ENCODE measurements at regions not wholly inside any gene's neighbourhood (a gene's known extent, or its start where the extent isn't known, plus 50 kb on each side); places are given as distances from the start of the nearest gene placed in this dataset.

DNA sequence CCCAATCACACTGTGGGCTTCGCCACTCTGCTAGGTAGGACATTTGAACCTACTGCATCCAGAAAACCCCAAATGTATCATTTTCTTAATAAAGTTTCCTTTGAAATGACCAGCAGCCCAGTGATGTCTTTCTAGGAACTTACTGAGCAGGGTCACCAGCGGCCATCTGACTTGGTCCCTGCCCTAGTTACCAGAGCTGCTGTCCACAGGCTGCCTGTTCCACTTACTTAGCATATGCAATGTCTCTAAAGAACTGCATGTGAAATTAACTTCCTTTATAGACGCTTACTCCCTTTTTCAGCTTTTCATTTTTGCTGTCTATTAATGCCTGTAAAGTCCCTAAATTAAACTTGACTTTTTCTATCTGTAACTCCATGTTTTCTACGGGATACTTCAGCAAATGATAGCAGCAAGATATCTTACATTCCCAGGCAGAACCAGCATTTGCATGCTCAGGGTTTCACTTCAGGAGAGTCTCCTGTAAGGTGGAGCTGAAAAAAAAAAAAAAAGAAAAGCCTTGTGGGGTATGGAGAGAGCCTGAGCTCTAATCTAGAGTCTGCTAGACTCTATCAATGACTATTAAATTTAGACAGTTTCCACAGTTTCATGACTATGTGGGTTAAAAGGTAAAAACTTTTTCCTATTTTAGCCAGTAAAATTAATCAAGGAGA is 125.0 kb downstream of the FAT3 start:
- intact Hi-C loops (cut with DNase I), result loop anchor here in 1 of 2 donors (10.0 kb wide), 1 partner anchor 685 kb away; no protein-coding TSS in a partner anchor
- ATAC-seq (ENCODE audit: low FRiP score) (no peak), DNase-seq (no peak)
- Histone ChIP-seq H3K4me3 (ENCODE audit: low read length in 2 of 2) (no peak overlapping the region), H3K9me3 (ENCODE audit: control insufficient read depth, low read length) (no peaks in the 10 kb centered on the region), H3K27ac (ENCODE audit: low read depth in 1 of 2, low read length in 2 of 2) (no peak overlapping the region), H3K36me3 (ENCODE audit: control insufficient read depth in 1 of 2, insufficient read depth in 2 of 2, low read length in 1 of 2) (no peaks in the 10 kb centered on the region), H3K4me1 (ENCODE audit: control insufficient read depth in 1 of 2, insufficient read depth in 2 of 2, low read length in 2 of 2) (no peaks in the 10 kb centered on the region), H3K27me3 (ENCODE audit: control insufficient read depth in 1 of 2, insufficient read depth in 2 of 2, low read length in 1 of 2) (no peaks in the 10 kb centered on the region)
- 94 to 98% methylated on average over 4 of the region's 4 CpGs for WGBS, 2 donors

DNA sequence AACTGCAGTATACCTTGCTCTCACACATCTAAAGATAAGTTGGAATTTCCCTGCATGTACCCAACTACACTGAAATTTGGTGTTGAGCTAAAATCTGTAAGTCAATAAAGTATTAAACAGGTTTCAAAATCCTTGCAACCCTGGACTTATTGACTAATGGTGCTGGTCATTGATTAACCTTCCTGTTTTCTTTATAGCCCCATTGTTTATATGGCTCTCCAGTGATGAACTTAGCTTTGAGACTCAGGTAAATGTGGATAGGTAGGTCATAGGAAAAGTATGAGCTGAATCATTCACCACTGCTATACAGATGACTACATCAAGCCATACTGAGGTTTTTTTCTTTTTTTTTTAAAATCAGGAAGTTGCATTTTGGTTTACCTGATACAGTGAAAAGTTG is 132.7 kb downstream of the FAT3 start:
- Histone ChIP-seq H3K4me3 (ENCODE audit: low read length in 2 of 2) (no peak overlapping the region), H3K9me3 (ENCODE audit: control insufficient read depth, low read length) (no peaks in the 10 kb centered on the region), H3K4me1 (ENCODE audit: control insufficient read depth in 1 of 2, insufficient read depth in 2 of 2, low read length in 2 of 2) (no peaks in the 10 kb centered on the region), H3K27ac (ENCODE audit: low read depth in 1 of 2, low read length in 2 of 2) (no peak overlapping the region), H3K36me3 (ENCODE audit: control insufficient read depth in 1 of 2, insufficient read depth in 2 of 2, low read length in 1 of 2) (no peaks in the 10 kb centered on the region), H3K27me3 (ENCODE audit: control insufficient read depth in 1 of 2, insufficient read depth in 2 of 2, low read length in 1 of 2) (no peaks in the 10 kb centered on the region)
- intact Hi-C loops (cut with DNase I), result no loop called here
- ATAC-seq (ENCODE audit: low FRiP score) (no peak), DNase-seq (no peak)

DNA sequence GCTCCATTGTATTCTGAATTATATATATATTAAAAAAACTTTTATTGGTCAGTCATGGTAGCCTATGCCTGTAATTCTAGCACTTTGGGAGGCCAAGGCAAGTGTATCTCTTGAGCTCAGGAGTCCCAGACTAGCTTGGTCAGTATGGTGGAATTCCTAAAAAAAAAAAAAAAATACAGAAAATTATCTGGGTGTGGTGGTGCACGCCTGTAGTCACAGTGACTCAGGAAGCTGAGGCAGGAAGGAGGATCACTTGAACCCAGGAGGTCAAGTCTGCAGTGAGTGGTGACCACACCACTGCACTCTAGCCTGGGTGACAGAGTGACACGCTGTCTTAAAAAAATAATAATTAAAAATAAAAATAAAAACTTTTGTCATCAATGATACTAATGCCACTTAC is 133.2 kb downstream of the FAT3 start:
- DNase-seq, result no peak
- no peaks in the 10 kb centered on the region for H3K27me3 ChIP-seq (ENCODE audit: control insufficient read depth in 1 of 2, insufficient read depth in 2 of 2, low read length in 1 of 2)
- intact Hi-C loops (cut with DNase I), result no loop called here
- no peaks in the 10 kb centered on the region for H3K36me3 ChIP-seq (ENCODE audit: control insufficient read depth in 1 of 2, insufficient read depth in 2 of 2, low read length in 1 of 2)
- WGBS, 2 donors, result 86 to 97% methylated on average over 2 of the region's 2 CpGs
- no peak for ATAC-seq (ENCODE audit: low FRiP score)
- H3K4me3 ChIP-seq (ENCODE audit: low read length in 2 of 2), result no peak overlapping the region
- H3K9me3 ChIP-seq (ENCODE audit: control insufficient read depth, low read length), result no peaks in the 10 kb centered on the region
- H3K4me1 ChIP-seq (ENCODE audit: control insufficient read depth in 1 of 2, insufficient read depth in 2 of 2, low read length in 2 of 2), result no peaks in the 10 kb centered on the region
- no peak overlapping the region for H3K27ac ChIP-seq (ENCODE audit: low read depth in 1 of 2, low read length in 2 of 2)

DNA sequence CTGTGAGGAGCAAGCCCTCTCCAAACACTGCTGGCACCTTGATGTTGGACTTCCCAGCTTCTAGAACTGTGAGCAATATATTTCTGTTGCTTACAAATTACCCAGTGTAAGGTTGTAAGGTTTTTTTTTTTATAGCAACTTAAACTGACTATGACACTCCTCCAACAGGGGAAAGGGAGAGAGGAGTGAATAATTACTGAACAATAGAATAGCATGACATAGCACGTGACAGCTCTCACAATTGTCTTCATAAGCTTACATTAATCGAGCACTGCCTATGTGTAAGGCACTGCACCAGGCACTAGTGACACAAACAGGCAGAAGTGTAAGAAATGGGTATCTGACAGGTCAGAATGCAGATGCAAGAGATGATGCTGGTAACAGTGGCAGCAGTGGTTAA is 136.9 kb downstream of the FAT3 start:
- DNase-seq, result no peak
- ATAC-seq (ENCODE audit: low FRiP score), result peak; percentile 11
- 95 to 98% methylated on average over 2 of the region's 2 CpGs for WGBS, 2 donors
- H3K9me3 ChIP-seq (ENCODE audit: control insufficient read depth, low read length), result no peaks in the 10 kb centered on the region
- no peak overlapping the region for H3K27ac ChIP-seq (ENCODE audit: low read depth in 1 of 2, low read length in 2 of 2)
- no peaks in the 10 kb centered on the region for H3K36me3 ChIP-seq (ENCODE audit: control insufficient read depth in 1 of 2, insufficient read depth in 2 of 2, low read length in 1 of 2)
- intact Hi-C loops (cut with DNase I), result no loop called here
- H3K4me1 ChIP-seq (ENCODE audit: control insufficient read depth in 1 of 2, insufficient read depth in 2 of 2, low read length in 2 of 2), result peaks cover 0 to 3% of the 10 kb centered on the region in 2 donors
- H3K27me3 ChIP-seq (ENCODE audit: control insufficient read depth in 1 of 2, insufficient read depth in 2 of 2, low read length in 1 of 2), result no peaks in the 10 kb centered on the region
- no peak overlapping the region for H3K4me3 ChIP-seq (ENCODE audit: low read length in 2 of 2)

DNA sequence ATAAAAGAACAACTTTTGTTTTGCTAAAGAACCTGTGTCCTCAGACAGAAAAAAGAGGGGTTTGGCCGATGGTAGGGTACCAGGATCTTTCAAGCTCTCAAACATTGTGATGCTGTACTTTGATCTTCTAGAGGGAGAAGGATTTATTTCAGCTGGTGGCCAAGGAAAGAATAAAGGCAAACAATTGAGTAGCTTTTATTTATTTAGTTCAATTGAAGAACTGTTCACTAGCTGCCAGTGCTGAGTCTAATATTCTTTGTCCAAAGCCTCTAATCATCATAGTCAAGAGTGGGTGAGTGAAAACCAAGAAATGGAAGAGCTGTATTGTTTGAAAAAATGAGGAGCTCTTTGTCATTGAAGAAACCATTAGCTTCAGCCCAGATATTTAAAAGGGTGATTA is 138.4 kb downstream of the FAT3 start:
- Histone ChIP-seq H3K9me3 (ENCODE audit: control insufficient read depth, low read length) (no peaks in the 10 kb centered on the region), H3K4me1 (ENCODE audit: control insufficient read depth in 1 of 2, insufficient read depth in 2 of 2, low read length in 2 of 2) (peaks cover 0 to 3% of the 10 kb centered on the region in 2 donors), H3K36me3 (ENCODE audit: control insufficient read depth in 1 of 2, insufficient read depth in 2 of 2, low read length in 1 of 2) (no peaks in the 10 kb centered on the region), H3K4me3 (ENCODE audit: low read length in 2 of 2) (no peak overlapping the region), H3K27me3 (ENCODE audit: control insufficient read depth in 1 of 2, insufficient read depth in 2 of 2, low read length in 1 of 2) (no peaks in the 10 kb centered on the region), H3K27ac (ENCODE audit: low read depth in 1 of 2, low read length in 2 of 2) (no peak overlapping the region)
- intact Hi-C loops (cut with DNase I), result no loop called here
- 69 to 71% methylated on average over 1 of the region's 1 CpG for WGBS, 2 donors
- no peak for ATAC-seq (ENCODE audit: low FRiP score)
- no peak for DNase-seq

DNA sequence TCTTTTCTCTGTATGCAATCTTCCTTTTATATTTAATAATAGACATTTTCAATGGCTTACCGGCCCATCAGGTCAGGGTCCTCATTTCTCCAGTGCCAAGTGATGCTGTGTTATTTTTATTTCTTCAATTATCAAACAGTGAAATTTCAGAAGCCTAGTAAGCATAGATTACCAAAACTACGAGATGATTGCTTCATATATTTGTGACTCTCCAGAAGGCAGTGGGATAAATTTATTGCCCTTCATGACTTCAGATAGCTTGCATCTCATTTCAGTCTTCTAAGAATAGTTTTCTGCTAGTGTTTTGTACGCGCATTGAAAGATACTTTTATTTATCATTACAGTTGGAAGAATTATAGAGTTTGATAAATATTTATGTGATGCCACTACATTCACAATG is 139.6 kb downstream of the FAT3 start:
- intact Hi-C loops (cut with DNase I), result no loop called here

DNA sequence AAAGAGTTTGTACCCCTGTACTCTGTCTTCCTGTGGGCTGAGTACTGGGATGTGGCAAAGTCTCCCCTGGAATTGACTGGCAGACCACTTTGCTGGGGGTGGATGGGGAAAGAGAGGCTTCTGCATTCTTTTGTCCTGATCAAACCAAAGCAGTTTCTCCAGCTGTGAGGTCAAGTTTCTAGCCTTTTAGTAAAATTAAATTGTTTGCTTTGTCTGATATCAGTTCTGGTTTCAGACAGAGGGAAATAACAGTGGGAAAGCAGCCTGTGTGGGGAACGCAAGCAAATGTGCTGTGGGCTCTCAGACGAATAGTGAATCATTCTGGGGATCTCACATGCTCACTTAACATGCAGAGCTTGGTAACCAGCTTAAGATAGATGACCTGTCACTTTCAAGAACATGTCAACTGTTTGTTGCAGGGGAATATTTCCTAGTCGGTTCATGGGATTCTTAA is 151.6 kb downstream of the FAT3 start:
- ATAC-seq (ENCODE audit: low FRiP score), result no peak
- Histone ChIP-seq H3K27ac (ENCODE audit: low read depth in 1 of 2, low read length in 2 of 2) (no peak overlapping the region), H3K4me3 (ENCODE audit: low read length in 2 of 2) (no peak overlapping the region), H3K36me3 (ENCODE audit: control insufficient read depth in 1 of 2, insufficient read depth in 2 of 2, low read length in 1 of 2) (no peaks in the 10 kb centered on the region), H3K27me3 (ENCODE audit: control insufficient read depth in 1 of 2, insufficient read depth in 2 of 2, low read length in 1 of 2) (no peaks in the 10 kb centered on the region), H3K9me3 (ENCODE audit: control insufficient read depth, low read length) (no peaks in the 10 kb centered on the region), H3K4me1 (ENCODE audit: control insufficient read depth in 1 of 2, insufficient read depth in 2 of 2, low read length in 2 of 2) (no peaks in the 10 kb centered on the region)
- intact Hi-C loops (cut with DNase I), result no loop called here
- WGBS, 2 donors, result 5 to 11% methylated on average over 3 of the region's 3 CpGs
- no peak for DNase-seq

More for the DNA sequence above, 139.6 kb downstream of the FAT3 start:
- H3K36me3 ChIP-seq (ENCODE audit: control insufficient read depth in 1 of 2, insufficient read depth in 2 of 2, low read length in 1 of 2), result no peaks in the 10 kb centered on the region
- DNase-seq (no peak), ATAC-seq (ENCODE audit: low FRiP score) (no peak)
- no peaks in the 10 kb centered on the region for H3K9me3 ChIP-seq (ENCODE audit: control insufficient read depth, low read length)
- peaks cover 0 to 3% of the 10 kb centered on the region in 2 donors for H3K4me1 ChIP-seq (ENCODE audit: control insufficient read depth in 1 of 2, insufficient read depth in 2 of 2, low read length in 2 of 2)
- WGBS, 2 donors, result 92 to 96% methylated on average over 4 of the region's 4 CpGs
- H3K4me3 ChIP-seq (ENCODE audit: low read length in 2 of 2), result no peak overlapping the region
- H3K27me3 ChIP-seq (ENCODE audit: control insufficient read depth in 1 of 2, insufficient read depth in 2 of 2, low read length in 1 of 2), result no peaks in the 10 kb centered on the region
- H3K27ac ChIP-seq (ENCODE audit: low read depth in 1 of 2, low read length in 2 of 2), result no peak overlapping the region

DNA sequence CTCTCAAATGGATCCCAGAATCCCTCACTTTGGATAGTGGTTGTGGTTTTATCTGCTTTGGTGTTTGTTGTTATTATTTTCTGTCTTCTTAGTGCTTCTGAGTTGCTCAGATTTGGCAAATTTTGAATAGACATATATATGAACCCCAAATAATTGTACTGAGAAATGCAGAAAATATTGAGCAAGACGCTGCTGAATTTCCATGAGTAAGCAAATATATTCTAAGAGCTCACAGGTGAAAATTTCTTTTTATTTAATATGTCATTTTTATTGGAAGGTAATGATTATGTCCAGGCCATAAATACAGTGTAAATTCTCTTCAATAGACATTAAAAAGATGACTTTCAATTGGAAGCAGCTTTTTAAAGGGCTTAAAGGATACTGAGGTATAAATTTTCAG is 152.1 kb downstream of the FAT3 start:
- ATAC-seq (ENCODE audit: low FRiP score), result no peak
- 91 to 98% methylated on average over 1 of the region's 1 CpG for WGBS, 2 donors

DNA sequence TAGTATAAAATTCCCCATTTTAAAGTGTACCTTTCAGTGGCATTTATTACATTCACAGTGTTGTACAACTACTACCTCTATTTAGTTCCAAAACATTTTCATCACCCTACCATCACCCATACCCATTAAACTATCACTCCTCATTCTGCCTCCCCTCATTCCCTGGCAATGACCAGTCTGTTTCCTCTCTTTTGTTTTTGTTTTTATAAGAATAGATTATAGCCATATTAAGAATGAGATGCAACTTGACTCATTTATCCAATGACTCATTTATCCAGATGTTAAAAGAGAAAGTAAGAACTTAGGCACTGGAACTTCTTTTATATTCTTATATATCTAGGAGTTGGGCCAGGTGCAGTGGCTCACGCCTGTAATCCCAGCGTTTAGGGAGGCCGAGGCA is 156.3 kb downstream of the FAT3 start:
- Histone ChIP-seq H3K27ac (ENCODE audit: low read depth in 1 of 2, low read length in 2 of 2) (no peak overlapping the region), H3K9me3 (ENCODE audit: control insufficient read depth, low read length) (no peaks in the 10 kb centered on the region), H3K36me3 (ENCODE audit: control insufficient read depth in 1 of 2, insufficient read depth in 2 of 2, low read length in 1 of 2) (no peaks in the 10 kb centered on the region), H3K27me3 (ENCODE audit: control insufficient read depth in 1 of 2, insufficient read depth in 2 of 2, low read length in 1 of 2) (no peaks in the 10 kb centered on the region), H3K4me3 (ENCODE audit: low read length in 2 of 2) (no peak overlapping the region), H3K4me1 (ENCODE audit: control insufficient read depth in 1 of 2, insufficient read depth in 2 of 2, low read length in 2 of 2) (no peaks in the 10 kb centered on the region)
- no peak for DNase-seq
- 82 to 91% methylated on average over 3 of the region's 3 CpGs for WGBS, 2 donors
- intact Hi-C loops (cut with DNase I), result no loop called here
- ATAC-seq (ENCODE audit: low FRiP score), result no peak

More for the DNA sequence above, 152.1 kb downstream of the FAT3 start:
- no peaks in the 10 kb centered on the region for H3K9me3 ChIP-seq (ENCODE audit: control insufficient read depth, low read length)
- H3K36me3 ChIP-seq (ENCODE audit: control insufficient read depth in 1 of 2, insufficient read depth in 2 of 2, low read length in 1 of 2), result no peaks in the 10 kb centered on the region
- no peaks in the 10 kb centered on the region for H3K27me3 ChIP-seq (ENCODE audit: control insufficient read depth in 1 of 2, insufficient read depth in 2 of 2, low read length in 1 of 2)
- no peaks in the 10 kb centered on the region for H3K4me1 ChIP-seq (ENCODE audit: control insufficient read depth in 1 of 2, insufficient read depth in 2 of 2, low read length in 2 of 2)
- no peak overlapping the region for H3K27ac ChIP-seq (ENCODE audit: low read depth in 1 of 2, low read length in 2 of 2)
- H3K4me3 ChIP-seq (ENCODE audit: low read length in 2 of 2), result no peak overlapping the region
- intact Hi-C loops (cut with DNase I), result no loop called here
- no peak for DNase-seq
